ENCODE measurements at regions not wholly inside any gene's neighbourhood (a gene's known extent, or its start where the extent isn't known, plus 50 kb on each side); places are given as distances from the start of the nearest gene placed in this dataset.
"Not testable (repeated sequence)": the region's sequence is repeated elsewhere in the genome, so short reads cannot be mapped to it uniquely, and the experiment has no call there.

DNA sequence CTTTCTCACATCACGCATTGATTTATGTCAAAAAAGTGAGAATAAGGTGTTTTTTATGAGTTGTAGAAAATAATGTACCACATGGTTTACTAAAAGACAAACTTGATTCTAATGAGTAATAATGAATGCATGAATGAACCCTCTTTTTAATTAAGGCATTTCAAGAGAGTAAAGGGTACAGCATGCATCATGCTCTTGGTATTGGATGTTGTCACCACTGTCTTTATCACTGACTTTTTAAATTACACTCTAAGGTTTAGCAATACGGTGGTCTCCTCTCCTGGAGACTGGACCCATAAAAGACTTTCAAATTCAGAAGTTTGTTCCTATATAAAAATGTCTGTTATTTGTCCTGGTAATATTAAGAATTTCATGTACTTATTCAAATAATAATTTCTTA is 277.5 kb upstream of the TGFBR2 start:
- in situ Hi-C loops (cut with HindIII; ENCODE audit: low pct_unique_long_range_greater_than_20kb, low sequenced_read_pairs); DNase-seq (ENCODE audit: low read depth): not testable (repeated sequence)

DNA sequence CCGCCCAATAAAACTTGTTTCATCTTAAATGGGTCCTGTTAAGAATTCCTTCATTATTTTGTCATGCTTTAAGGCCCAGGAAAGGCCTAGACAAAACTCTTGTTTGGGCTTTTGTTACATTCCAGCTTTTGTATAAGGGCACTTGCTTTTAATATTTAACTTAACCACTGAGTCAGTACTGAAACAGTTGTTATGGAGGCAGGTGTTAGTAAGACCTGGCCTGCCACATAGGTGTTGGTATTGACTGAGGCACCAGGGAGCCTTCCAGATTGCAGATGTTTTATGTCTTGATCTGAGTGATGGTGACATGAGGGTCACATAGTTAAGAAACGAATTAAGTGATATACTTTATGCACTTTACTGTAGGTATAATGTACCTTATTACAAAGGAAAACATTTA is 274.9 kb upstream of the TGFBR2 start:
- in situ Hi-C loops (cut with HindIII; ENCODE audit: low pct_unique_long_range_greater_than_20kb, low sequenced_read_pairs) = no loop called here

GRCh38 chr3:30332196-30333021 is 274.0 kb upstream of the TGFBR2 start:
- peak; percentile 61 for DNase-seq (ENCODE audit: low read depth)
- in situ Hi-C loops (cut with HindIII; ENCODE audit: low pct_unique_long_range_greater_than_20kb, low sequenced_read_pairs) = no loop called here

More for the DNA sequence above, 274.9 kb upstream of the TGFBR2 start:
- DNase-seq (ENCODE audit: low read depth) = no peak

GRCh38 chr3:30333143-30333542 is 273.3 kb upstream of the TGFBR2 start:
- in situ Hi-C loops (cut with HindIII; ENCODE audit: low pct_unique_long_range_greater_than_20kb, low sequenced_read_pairs) = no loop called here

DNA sequence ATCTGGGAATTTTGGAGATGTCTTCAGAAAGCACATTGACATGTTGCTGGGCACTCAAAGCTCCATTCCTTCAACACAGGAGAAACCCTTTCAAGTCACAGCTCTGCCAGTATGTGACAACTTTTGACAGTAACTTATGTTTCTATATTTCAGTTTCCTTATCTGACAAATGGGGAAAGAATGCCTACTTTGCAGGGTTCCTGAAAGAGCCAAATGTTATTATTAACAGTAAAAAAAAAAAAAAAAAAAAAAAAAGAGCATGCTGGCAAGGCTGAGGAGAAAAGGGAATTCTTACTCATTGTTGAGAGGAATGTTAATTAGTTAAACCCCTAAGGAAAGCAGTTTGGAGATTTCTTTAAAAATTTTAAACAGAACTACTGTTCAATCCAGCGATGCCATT is 272.5 kb upstream of the TGFBR2 start:
- no peak for DNase-seq (ENCODE audit: low read depth)
- in situ Hi-C loops (cut with HindIII; ENCODE audit: low pct_unique_long_range_greater_than_20kb, low sequenced_read_pairs) = no loop called here

More at GRCh38 chr3:30333143-30333542, 273.3 kb upstream of the TGFBR2 start:
- no peak for DNase-seq (ENCODE audit: low read depth)

DNA sequence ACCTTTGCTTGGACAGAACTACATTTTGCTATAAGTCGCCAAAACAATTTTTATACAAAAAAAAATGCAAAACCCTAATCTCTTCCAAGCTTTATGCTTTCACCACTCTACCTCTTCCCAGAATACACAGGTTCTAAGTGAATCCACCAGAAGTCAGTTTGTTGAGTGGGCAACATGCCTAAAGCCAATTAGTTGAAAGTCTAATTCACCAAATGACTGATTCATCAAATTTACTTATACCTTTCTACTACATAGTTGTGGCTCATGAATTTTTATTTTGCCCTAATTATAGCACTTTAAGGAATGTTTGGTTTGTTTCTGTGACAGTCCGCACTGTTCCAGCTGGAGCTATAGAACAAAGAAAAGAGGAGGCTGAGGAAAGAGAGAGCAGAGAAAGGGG is 265.9 kb upstream of the TGFBR2 start:
- DNase-seq (ENCODE audit: low read depth) = no peak
- in situ Hi-C loops (cut with HindIII; ENCODE audit: low pct_unique_long_range_greater_than_20kb, low sequenced_read_pairs) = no loop called here

DNA sequence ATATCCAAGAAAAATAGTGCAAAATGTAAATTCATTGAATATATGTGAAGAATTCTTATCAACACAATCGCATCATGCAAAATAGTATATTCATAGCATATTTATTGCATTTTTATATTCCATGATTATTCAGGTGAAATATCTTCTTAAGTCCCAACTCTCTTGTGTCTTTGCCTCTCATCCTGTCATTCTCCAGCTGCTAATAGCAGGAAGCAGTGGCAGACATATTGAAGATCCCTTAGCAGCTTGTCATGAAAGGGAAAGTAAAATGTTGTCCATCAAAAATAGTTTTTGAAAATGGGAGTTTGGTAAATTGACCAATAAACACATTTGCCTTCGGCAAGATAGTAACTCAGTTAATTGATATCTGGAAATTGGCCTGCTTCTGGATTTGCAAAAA is 265.3 kb upstream of the TGFBR2 start:
- DNase-seq (ENCODE audit: low read depth) = no peak
- in situ Hi-C loops (cut with HindIII; ENCODE audit: low pct_unique_long_range_greater_than_20kb, low sequenced_read_pairs) = no loop called here

DNA sequence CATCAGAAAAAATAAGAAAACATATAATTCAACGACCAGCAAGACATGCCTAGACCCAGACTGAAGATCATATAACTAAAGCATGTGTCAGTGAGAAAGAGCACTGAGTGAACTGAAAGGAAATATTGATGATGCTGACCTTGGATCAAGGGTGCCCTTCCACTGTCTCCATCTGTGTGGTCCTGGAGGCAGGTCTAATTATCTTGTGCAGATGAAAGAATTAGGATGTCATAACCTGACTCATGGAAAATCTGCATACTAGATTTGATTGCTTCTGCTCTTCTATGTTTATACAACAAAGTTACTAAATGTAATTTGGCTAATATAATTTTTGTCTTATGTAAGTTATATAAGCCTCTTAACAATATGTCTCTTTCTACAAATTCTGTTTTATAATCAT is 264.6 kb upstream of the TGFBR2 start:
- no peak for DNase-seq (ENCODE audit: low read depth)

DNA sequence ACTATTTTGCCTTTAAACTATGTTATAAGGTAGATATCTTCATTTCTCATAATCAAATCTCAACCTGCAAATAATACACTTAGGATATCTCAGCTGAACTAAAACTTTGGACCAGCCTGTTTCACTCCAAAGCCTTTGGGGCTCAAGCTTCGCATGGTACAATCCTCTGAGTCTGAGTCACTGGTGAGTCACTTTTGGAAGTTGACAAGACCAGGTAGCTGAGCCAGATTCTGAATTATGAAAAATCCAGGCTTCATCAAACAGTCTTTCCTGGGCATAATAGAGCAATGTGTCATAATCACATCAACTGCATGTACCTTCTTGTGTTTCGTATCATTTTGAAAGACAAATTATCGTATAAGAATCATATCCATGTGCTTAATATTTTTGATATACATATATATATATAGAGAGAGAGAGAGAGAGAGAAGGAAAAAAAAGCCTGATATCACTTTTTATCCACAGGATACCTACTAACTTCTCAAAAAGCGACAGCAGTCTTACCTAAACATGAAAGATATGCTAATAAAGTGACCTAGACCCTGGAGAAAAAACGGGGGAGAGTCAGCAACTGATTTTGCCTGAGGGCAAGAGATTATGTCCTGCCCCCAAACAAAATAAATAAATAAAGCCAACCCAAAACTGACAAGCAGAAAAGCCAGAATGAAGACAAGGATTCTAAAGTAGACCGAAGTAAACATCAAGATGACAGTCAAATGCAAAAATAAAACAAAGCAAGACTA is 263.9 kb upstream of the TGFBR2 start:
- in situ Hi-C loops (cut with HindIII; ENCODE audit: low pct_unique_long_range_greater_than_20kb, low sequenced_read_pairs) = no loop called here
- peak; percentile 53 for DNase-seq (ENCODE audit: low read depth)

More for the DNA sequence above, 264.6 kb upstream of the TGFBR2 start:
- in situ Hi-C loops (cut with HindIII; ENCODE audit: low pct_unique_long_range_greater_than_20kb, low sequenced_read_pairs) = no loop called here

GRCh38 chr3:30343067-30343831 is 263.2 kb upstream of the TGFBR2 start:
- peak; percentile 25 for DNase-seq (ENCODE audit: low read depth)
- in situ Hi-C loops (cut with HindIII; ENCODE audit: low pct_unique_long_range_greater_than_20kb, low sequenced_read_pairs) = no loop called here

DNA sequence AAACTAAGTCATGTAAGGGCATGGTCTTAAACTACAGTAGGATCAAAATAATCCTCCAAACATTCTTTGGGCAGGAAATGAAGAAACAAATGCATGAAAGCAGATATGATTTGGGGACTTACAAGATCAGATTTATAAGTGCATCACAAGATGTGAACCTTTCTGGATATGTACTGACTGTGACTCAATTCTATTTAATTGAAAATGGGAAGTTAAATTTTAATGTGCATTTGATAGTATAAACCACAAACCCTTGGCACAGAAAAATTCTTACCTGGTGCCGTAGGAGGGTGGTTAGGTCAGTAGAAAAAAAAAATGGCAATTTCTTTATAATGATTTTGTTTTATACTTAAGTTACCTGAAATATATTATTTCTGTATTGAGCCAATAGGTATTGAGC is 262.5 kb upstream of the TGFBR2 start:
- in situ Hi-C loops (cut with HindIII; ENCODE audit: low pct_unique_long_range_greater_than_20kb, low sequenced_read_pairs) = no loop called here
- DNase-seq (ENCODE audit: low read depth) = no peak

- in situ Hi-C loops (cut with HindIII; ENCODE audit: low pct_unique_long_range_greater_than_20kb, low sequenced_read_pairs) = no loop called here
- DNase-seq (ENCODE audit: low read depth) = no peak
Observed at GRCh38 chr3:30344288-30344687, 262.1 kb upstream of the TGFBR2 start.

GRCh38 chr3:30346933-30347320 is 259.5 kb upstream of the TGFBR2 start:
- DNase-seq (ENCODE audit: low read depth) = no peak
- in situ Hi-C loops (cut with HindIII; ENCODE audit: low pct_unique_long_range_greater_than_20kb, low sequenced_read_pairs) = no loop called here

DNA sequence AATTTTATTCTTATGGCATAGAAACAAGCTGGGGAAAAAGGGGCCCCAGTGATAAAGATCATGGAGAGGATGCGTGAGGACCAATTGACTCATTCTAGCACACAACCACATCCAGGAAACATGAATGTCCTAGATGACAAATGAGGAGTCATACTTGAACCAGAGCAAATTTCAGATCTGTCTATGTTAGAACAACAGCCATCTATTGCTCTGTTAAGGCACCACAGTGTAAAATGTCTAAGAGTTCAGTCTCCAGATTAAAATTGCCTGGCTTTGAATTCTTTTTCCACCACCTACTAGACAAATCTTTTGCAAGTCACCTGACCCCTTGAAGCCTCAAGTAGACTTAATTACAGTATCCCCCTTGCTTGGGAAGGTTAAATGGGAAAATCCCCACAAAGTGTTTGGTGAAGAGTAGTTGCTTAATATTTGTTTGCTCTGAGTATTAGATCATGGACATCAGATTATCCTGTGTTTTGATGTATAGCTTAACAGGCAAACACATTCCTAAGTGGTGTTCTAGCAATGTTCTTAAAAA is 258.7 kb upstream of the TGFBR2 start:
- no peak for DNase-seq (ENCODE audit: low read depth)
- in situ Hi-C loops (cut with HindIII; ENCODE audit: low pct_unique_long_range_greater_than_20kb, low sequenced_read_pairs) = no loop called here

GRCh38 chr3:30349507-30349906 is 256.9 kb upstream of the TGFBR2 start:
- in situ Hi-C loops (cut with HindIII; ENCODE audit: low pct_unique_long_range_greater_than_20kb, low sequenced_read_pairs) = no loop called here
- DNase-seq (ENCODE audit: low read depth) = no peak

- in situ Hi-C loops (cut with HindIII; ENCODE audit: low pct_unique_long_range_greater_than_20kb, low sequenced_read_pairs) = no loop called here
- no peak for DNase-seq (ENCODE audit: low read depth)
Observed at GRCh38 chr3:30350011-30350410, 256.4 kb upstream of the TGFBR2 start.

- DNase-seq (ENCODE audit: low read depth) = no peak
- in situ Hi-C loops (cut with HindIII; ENCODE audit: low pct_unique_long_range_greater_than_20kb, low sequenced_read_pairs) = no loop called here
Observed at GRCh38 chr3:30350901-30351300, 255.5 kb upstream of the TGFBR2 start.

GRCh38 chr3:30352410-30353318 is 253.7 kb upstream of the TGFBR2 start:
- no peak for DNase-seq (ENCODE audit: low read depth)
- in situ Hi-C loops (cut with HindIII; ENCODE audit: low pct_unique_long_range_greater_than_20kb, low sequenced_read_pairs) = no loop called here

Measured in Caki2 (cell line).